22Rv1 (cell line): ENCODE measurements at regions not wholly inside any gene's neighbourhood (a gene's known extent, or its start where the extent isn't known, plus 50 kb on each side); places are given as distances from the start of the nearest gene placed in this dataset.

Experiments used
- ZFX ChIP-seq: fragments of 450-650 bp; IDR thresholded peaks from 2 replicates; pipeline ENCODE4 v1.6.1; 2017; ENCODE audit warnings: antibody characterized with exemption, borderline replicate concordance
- TF ChIP-seq, protein P1 (sequence below): fragments of 450-650 bp; IDR thresholded peaks from 2 replicates; pipeline ENCODE4 v1.5.1; 2017; ENCODE audit warnings: mild to moderate bottlenecking

DNA sequence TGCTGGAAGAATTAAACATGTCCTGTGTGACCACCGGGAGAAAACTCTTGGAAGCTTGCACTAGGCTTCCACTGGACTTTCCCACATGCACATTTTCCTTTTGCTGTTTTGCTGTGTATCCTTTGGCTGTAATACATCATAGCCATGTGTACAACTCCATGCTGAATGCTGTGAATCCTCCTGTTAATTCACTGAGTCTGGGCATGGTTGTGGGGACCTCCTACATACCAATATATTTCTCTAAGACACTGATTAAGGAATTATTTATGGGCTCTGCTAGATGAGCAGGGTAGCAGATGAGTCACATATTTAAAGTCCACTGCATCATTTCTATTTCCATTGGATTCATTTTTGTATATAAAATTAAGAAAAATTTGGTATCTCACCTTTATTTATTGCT is 220.1 kb downstream of the CYLC2 start:
- TF ChIP-seq, protein P1, sequence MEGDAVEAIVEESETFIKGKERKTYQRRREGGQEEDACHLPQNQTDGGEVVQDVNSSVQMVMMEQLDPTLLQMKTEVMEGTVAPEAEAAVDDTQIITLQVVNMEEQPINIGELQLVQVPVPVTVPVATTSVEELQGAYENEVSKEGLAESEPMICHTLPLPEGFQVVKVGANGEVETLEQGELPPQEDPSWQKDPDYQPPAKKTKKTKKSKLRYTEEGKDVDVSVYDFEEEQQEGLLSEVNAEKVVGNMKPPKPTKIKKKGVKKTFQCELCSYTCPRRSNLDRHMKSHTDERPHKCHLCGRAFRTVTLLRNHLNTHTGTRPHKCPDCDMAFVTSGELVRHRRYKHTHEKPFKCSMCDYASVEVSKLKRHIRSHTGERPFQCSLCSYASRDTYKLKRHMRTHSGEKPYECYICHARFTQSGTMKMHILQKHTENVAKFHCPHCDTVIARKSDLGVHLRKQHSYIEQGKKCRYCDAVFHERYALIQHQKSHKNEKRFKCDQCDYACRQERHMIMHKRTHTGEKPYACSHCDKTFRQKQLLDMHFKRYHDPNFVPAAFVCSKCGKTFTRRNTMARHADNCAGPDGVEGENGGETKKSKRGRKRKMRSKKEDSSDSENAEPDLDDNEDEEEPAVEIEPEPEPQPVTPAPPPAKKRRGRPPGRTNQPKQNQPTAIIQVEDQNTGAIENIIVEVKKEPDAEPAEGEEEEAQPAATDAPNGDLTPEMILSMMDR: no peak
- TF ChIP-seq ZFX: no peak
